Heart right ventricle (tissue), 16 donors: ENCODE measurements at regions not wholly inside any gene's neighbourhood (a gene's known extent, or its start where the extent isn't known, plus 50 kb on each side); places are given as distances from the start of the nearest gene placed in this dataset.
"Not testable (repeated sequence)": the region's sequence is repeated elsewhere in the genome, so short reads cannot be mapped to it uniquely, and the experiment has no call there.

Experiments used
- ATAC-seq, 8 donors: fragments of 200-7000 bp; cut with Tn5 transposase; one replicate each; pipeline ENCODE4 v1.9.1; 2020; ENCODE audit warnings: mild to moderate bottlenecking in 8 of 8, moderate library complexity in 8 of 8, moderate number of reproducible peaks in 1 of 8
- DNase-seq, 2 donors: peaks; one replicate each; pipeline ENCODE4 v3.0.0-alpha.2; 2020
- H3K27ac ChIP-seq, 10 donors: fragments of 200-600 bp; sonication (generic) in 2 of 10; one replicate each; pipeline versions ENCODE4 v1.5.0 to v1.8.0; 2020 to 2022; ENCODE audit warnings: mild to moderate bottlenecking in 3 of 10
- H3K27me3 ChIP-seq, 7 donors: fragments of 200-600 bp; one replicate each; pipeline ENCODE4 v1.8.0; 2021 to 2022; ENCODE audit warnings: mild to moderate bottlenecking in 2 of 7
- H3K36me3 ChIP-seq, 9 donors: fragments of 200-600 bp; sonication (generic) in 1 of 9; one replicate each; pipeline versions ENCODE4 v1.5.0 to v1.8.0; 2020 to 2022; ENCODE audit warnings: mild to moderate bottlenecking in 2 of 9
- H3K4me1 ChIP-seq, 9 donors: fragments of 200-600 bp; sonication (generic) in 1 of 9; one replicate each; pipeline versions ENCODE4 v1.5.0 to v1.8.0; 2020 to 2022; ENCODE audit warnings: mild to moderate bottlenecking in 4 of 9
- H3K4me3 ChIP-seq, 10 donors: fragments of 200-600 bp; sonication (generic) in 2 of 10; one replicate each; pipeline versions ENCODE4 v1.5.0 to v1.8.0; 2020 to 2022; ENCODE audit warnings: mild to moderate bottlenecking in 7 of 10, moderate library complexity in 2 of 10
- H3K9me3 ChIP-seq, 11 donors: fragments of 200-600 bp in 10 of 11; sonication (generic) in 2 of 11; one replicate each; pipeline versions ENCODE4 v1.5.0 to v1.8.0; 2013 to 2022; ENCODE audit warnings: mild to moderate bottlenecking in 2 of 11, control low read depth in 1 of 11, moderate library complexity in 1 of 11
- WGBS, 2 donors: extraction: QIAGEN DNeasy Blood & Tissue Kit; methylation state at CpG; one replicate each; pipeline ENCODE4 v1.1.7; 2013; ENCODE audit warnings: inconsistent platforms in 1 of 2; 5-methylcytosine and 5-hydroxymethylcytosine counted together
- intact Hi-C, 10 donors: fragments of 100-400 bp; cut with DNase I; formaldehyde crosslinking; loops; one replicate each; pipeline versions ENCODE4 v1.11.1 to v1.14.2; 2022
- TF ChIP-seq, protein P1 (sequence below), 9 donors: fragments of 200-600 bp; sonication (generic) in 2 of 9; IDR thresholded peaks; one replicate each; pipeline versions ENCODE4 v1.5.0 to v1.8.0; 2021 to 2022; ENCODE audit warnings: antibody characterized with exemption in 9 of 9, mild to moderate bottlenecking in 5 of 9, moderate library complexity in 1 of 9
- donor health status: Arrhythmogenic right ventricular cardiomyopathy.
- donor health status: ischemic (EF 13 %, LVEDD 7.1; RV severe dilation, severe dysfunction).
- donor health status: healthy with polysubstance abuse.
- donor health status: DM: no; HTN: yes; CAD: no.
- donor health status: DM: no; HTN: no; CAD: no.
- donor health status: ischemic (EF 25% LVEDD 6.9; RV normal size, moderate dysfunction).
- donor health status: ischemic (EF 25% LVEDD 5.7; RV mildly dilated, moderate dysfunction).
- donor health status: healthy.
- donor health status: DM: yes; HTN: yes; CAD: no.
- donor health status: Ischemic cardiomyopathy.
- donor health status: ischemic (EF 35%, LVEDD 5.7; RV mildly dilated, moderate dysfunction).
- donor health status: nonischemic (EF 11% LVEDD 7.7; RV severe dilation, severe dysfunction).
- donor health status: DM: yes; HTN: yes; CAD: no.
- donor health status: PGD.
- donor health status: ischemic (EF 29% LVEDD 5.4; RV normal size, mild dysfunction).
- donor health status: nonischemic (EF 23%, LVEDD 6.1; RV moderate dilation, normal function).

DNA sequence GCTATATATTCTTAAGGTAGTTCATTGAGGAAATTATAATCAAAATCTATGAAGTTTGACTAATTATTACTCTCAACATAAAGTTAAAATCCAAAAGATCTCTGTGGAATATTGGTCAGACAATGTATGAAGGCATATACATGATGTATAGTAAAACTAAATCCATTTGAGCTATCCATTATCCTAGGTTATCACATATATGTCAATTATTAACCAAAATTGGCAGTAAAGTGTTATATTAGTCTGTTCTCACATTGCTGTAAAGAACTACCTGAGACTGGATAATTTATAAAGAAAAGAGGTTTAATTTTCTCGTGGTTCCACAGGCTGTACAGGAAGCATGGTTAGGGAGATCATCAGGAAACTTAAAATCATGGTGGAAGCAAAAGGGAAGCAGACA, 511.7 kb upstream of the SGCD start:
- WGBS, 2 donors: 55 to 61% methylated on average over 1 of the region's 1 CpG
- Histone ChIP-seq H3K27me3 (no peaks in the 10 kb centered on the region), H3K4me3 (no peak overlapping the region), H3K9me3 (no peaks in the 10 kb centered on the region), H3K4me1 (peaks cover 0 to 6% (median 0%) of the 10 kb centered on the region in 9 donors), H3K27ac (no peak overlapping the region), H3K36me3 (no peaks in the 10 kb centered on the region)
- TF ChIP-seq, protein P1, sequence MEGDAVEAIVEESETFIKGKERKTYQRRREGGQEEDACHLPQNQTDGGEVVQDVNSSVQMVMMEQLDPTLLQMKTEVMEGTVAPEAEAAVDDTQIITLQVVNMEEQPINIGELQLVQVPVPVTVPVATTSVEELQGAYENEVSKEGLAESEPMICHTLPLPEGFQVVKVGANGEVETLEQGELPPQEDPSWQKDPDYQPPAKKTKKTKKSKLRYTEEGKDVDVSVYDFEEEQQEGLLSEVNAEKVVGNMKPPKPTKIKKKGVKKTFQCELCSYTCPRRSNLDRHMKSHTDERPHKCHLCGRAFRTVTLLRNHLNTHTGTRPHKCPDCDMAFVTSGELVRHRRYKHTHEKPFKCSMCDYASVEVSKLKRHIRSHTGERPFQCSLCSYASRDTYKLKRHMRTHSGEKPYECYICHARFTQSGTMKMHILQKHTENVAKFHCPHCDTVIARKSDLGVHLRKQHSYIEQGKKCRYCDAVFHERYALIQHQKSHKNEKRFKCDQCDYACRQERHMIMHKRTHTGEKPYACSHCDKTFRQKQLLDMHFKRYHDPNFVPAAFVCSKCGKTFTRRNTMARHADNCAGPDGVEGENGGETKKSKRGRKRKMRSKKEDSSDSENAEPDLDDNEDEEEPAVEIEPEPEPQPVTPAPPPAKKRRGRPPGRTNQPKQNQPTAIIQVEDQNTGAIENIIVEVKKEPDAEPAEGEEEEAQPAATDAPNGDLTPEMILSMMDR (IDR thresholded peaks at IDR 0.05): no peak
- intact Hi-C loops: no loop called here
- ATAC-seq (no peak), DNase-seq (no peak)

DNA sequence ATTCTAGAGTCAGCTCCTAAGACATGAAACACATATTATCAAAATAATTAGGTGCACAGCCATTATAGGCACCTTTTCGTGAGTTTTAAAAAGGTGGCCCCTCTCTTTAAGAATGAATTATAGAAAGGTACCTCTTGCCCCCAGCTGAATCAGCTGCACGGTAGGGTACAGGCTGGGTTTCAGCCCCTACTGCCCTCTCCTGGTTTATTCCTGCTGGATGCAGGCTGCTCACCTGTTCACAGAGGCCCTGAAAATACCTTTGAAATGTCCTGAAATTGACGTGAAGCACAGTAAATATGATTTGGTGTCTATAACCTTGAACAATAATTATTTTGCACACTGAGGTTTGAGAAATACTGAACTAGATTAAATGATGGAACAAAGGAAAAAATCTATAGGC, 504.8 kb upstream of the SGCD start:
- H3K9me3 ChIP-seq: no peaks in the 10 kb centered on the region
- no peaks in the 10 kb centered on the region for H3K4me1 ChIP-seq
- no peak overlapping the region for H3K27ac ChIP-seq
- H3K4me3 ChIP-seq: no peak overlapping the region
- TF ChIP-seq, protein P1 (IDR thresholded peaks at IDR 0.05): peak in 6 of 9 donors; percentile 17 to 48 (median 29)
- H3K27me3 ChIP-seq: no peaks in the 10 kb centered on the region
- DNase-seq (no peak), ATAC-seq (peak in 1 of 8 donors; percentile 44)
- WGBS, 2 donors: 49 to 50% methylated on average over 3 of the region's 3 CpGs
- intact Hi-C loops: no loop called here
- no peaks in the 10 kb centered on the region for H3K36me3 ChIP-seq

DNA sequence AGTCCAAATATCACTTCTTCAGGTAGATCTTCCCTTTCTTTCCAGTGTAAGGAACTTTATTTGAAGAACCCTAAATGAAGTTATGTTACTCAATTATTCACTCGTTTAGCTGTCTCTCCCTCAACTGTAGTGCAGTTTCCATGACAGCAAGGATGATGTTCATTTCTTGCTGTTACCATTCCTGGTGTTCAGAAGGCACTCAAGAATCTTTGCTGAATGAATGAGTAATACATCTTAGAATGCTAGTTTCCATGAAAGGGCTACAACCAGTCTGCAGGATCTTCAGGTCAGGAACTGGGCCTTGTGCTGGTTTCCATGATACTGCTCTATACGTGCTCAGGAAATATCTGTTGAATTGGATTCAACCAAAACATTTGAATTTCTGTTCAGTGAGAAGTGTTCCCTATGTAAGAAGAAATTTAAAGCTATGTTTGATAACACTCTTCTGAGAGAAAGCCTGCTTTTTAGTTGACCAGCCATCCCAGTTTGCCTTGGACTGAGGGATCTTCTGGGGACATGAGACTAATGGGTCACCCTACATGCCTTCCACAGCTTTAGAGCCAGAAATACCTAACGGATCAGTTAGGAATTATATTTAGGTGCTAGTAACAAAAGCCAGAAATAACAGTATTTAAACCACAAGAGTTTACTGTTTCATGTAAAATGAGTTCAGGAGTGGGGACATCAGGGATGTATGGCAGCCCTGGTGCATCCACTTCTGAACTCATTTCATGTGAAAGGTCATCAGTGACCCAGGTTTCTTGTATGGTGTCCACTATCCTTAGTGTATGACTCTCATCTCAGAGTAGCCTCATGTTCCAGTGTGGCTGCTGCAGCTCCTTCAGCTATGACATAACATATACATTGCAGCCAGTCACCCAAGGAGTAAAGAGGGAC, 500.1 kb upstream of the SGCD start:
- Histone ChIP-seq H3K27me3 (no peaks in the 10 kb centered on the region), H3K27ac (no peak overlapping the region), H3K36me3 (no peaks in the 10 kb centered on the region), H3K4me1 (no peaks in the 10 kb centered on the region), H3K4me3 (no peak overlapping the region), H3K9me3 (no peaks in the 10 kb centered on the region)
- TF ChIP-seq, protein P1 (IDR thresholded peaks at IDR 0.05): no peak
- intact Hi-C loops: no loop called here
- no peak for ATAC-seq
- 69 to 74% methylated on average over 3 of the region's 3 CpGs for WGBS, 2 donors
- no peak for DNase-seq

DNA sequence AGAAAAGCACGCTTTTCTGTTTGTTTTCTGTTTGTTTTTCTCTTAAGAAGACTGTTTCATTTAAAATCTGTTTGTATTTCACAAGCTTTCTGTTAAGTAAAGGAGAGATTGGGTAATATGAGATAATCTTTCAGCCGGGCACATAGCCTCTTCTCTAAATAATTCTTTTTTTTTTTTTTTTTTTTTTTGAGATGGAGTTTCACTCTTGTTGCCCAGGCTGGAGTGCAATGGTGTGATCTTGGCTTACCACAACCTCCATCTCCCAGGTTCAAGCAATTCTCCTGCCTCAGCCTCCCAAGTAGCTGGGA, 499.5 kb upstream of the SGCD start:
- H3K27ac ChIP-seq, ATAC-seq, H3K4me1 ChIP-seq, intact Hi-C loops, H3K36me3 ChIP-seq, H3K27me3 ChIP-seq, H3K4me3 ChIP-seq, DNase-seq, H3K9me3 ChIP-seq: not testable (repeated sequence)
- WGBS, 2 donors: 72 to 77% methylated on average over 2 of the region's 2 CpGs

DNA sequence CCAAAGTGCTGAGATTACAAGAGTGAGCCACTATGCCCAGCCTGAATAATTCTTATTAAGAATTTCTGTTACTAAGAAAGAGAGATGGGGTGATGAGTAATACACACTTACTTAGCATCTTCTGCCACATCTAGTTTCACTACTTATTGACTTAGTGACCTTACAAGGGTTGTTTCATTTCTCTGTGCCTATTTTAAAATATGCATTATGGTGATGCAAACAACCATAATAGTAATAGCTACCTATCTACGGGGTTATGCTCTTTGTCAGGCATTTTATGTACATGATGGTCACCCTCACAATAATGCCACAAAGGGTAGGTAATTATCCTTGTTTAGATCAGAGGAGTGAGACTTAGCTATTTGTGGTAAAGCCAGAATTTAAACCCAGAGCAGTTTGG, 499.0 kb upstream of the SGCD start:
- H3K4me3 ChIP-seq: no peak overlapping the region
- H3K36me3 ChIP-seq: no peaks in the 10 kb centered on the region
- no peak overlapping the region for H3K27ac ChIP-seq
- no peaks in the 10 kb centered on the region for H3K9me3 ChIP-seq
- intact Hi-C loops: no loop called here
- no peak for DNase-seq
- 77 to 79% methylated on average over 1 of the region's 1 CpG for WGBS, 2 donors
- TF ChIP-seq, protein P1 (IDR thresholded peaks at IDR 0.05): no peak
- no peaks in the 10 kb centered on the region for H3K27me3 ChIP-seq
- no peaks in the 10 kb centered on the region for H3K4me1 ChIP-seq
- no peak for ATAC-seq
